Hematopoietic multipotent progenitor cell treated with erythropoietin and hydrocortisone succinate and interleukin-3 and kit ligand, for 6 days (in vitro differentiated cells): ENCODE measurements at regions not wholly inside any gene's neighbourhood (a gene's known extent, or its start where the extent isn't known, plus 50 kb on each side); places are given as distances from the start of the nearest gene placed in this dataset.
A peak's percentile ranks its signal among the peaks of the same experiment; 100 is the strongest.

Source experiments
- DNase-seq: peaks from one replicate; pipeline ENCODE4 v3.0.0-alpha.2; 2015

DNA sequence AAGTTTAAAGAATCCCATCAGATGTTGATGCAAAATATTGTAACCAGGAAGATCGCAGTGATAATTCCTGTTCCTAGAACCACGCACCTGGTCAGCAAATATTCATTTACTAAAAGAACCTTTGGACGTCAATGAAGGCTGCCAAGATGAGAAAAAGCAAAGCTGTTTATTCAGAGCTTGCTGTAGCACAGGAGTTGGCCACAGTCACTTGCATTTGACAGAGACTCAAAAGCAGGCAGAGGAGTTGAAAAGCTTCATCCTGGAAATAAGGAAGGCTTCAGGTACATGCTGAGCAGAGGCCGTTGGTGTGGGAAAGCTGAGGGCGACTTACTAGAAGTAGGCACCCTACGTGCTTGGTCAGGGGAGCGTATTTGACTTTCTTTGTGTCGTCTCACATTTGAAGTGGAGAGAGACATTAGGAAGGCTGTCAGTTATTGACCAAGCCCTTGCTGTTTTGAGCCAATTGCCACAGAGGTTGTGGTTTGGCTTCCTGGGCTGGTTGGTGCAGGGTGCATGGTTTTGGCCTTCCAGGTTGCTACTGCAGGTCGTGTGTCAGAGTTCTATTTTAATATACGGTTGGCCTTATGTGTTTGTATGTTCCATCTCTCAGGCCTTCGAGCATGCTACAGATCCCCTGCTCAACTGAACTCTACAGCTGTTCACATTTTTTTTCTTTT, 289.6 kb downstream of the METTL4 start:
- DNase-seq: no peak

DNA sequence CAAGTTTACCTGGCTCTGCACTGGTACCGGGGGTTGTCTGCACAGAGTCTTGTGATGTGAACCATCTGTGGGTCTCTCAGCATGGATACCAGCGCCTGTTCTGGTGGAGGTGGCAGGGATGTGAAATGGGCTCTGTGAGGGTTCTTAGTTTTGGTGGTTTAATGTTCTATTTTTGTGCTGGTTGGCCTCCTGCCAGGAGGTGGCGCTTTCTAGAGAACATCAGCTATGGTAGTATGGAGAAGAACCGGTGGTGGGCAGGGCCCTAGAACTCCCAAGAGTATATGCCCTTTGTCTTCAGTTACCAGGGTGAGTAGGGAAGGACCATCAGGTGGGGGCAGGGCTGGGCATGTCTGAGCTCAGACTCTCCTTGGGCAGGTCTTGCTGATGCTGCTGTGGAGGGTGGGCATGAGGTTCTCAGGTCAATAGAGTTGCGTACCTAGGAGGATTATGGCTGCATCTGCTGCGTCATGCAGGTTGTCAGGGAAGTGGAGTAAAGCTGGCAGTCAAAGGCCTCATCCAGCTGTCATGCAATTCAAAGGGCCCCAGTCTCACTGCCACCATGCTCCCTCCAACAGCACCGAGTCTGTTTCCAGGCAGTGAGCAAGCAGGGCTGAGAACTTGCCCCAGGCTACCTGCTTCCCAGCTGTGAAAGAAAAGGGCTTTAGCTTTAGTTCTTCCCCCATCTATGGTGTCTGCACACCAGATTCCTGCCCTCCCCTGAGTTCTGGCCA, 278.0 kb downstream of the METTL4 start:
- DNase-seq: no peak

- no peak for DNase-seq
Measured at GRCh38 chr18:2301316-2301715, 270.0 kb downstream of the METTL4 start.

DNA sequence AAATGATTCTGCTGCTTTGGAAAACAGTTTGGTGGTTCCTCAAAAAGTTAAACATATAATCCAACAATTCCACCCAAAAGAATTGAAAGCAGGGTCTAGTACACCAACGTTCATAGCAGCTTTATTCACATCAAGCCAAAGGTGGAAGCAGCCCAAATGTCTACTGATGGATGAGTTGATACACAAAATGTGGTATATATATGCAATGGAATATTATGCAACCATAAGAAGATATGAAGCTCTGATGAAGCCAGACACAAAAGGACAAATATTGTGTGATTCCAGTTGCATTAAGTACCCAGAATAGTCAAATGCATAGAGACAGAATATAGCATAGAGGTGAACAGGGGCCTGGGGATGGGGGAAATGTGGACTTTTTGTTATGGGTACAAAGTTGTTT, 269.3 kb downstream of the METTL4 start:
- no peak for DNase-seq

DNA sequence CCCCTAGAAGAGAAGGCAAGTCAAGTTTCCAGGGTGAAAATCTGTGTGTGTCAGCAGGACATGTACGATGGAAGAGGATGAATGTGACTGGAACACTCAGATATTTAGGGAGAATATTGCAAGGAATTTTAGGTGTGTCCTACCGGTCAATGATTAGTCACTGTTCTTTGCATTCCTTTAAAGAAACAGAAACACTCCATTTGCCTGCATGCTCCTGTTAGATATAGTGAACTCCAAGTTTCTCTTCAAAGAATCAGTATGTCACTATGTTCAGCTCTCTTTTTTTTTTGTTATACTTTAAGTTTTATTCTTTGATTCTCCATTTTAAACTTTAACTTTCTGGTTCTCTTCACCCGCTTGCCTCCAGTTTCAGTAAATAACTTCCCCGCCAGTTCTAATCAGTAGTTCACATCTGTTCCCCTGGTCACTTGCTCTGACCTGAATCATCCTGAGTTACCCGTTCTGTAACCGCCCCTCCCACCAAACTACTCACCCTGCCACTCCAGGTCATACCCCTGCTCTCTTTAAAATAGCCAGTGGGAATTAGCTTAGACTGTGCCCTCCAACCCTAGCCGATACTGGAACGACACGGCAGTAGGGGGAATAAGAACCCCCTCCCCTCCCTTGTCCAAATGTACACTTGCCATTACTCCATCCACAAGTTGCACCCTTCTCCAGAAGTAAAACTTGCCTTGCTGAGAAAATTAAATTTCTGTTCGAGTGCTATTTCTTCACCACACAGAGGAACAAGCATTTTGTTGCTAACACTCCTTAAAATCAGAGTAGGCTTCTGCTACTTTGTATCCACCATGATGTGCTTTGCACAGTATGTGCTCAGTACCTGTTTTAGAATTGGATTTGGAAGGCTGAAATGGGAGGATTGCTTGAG, 268.4 kb downstream of the METTL4 start:
- peak; percentile 32 for DNase-seq

DNA sequence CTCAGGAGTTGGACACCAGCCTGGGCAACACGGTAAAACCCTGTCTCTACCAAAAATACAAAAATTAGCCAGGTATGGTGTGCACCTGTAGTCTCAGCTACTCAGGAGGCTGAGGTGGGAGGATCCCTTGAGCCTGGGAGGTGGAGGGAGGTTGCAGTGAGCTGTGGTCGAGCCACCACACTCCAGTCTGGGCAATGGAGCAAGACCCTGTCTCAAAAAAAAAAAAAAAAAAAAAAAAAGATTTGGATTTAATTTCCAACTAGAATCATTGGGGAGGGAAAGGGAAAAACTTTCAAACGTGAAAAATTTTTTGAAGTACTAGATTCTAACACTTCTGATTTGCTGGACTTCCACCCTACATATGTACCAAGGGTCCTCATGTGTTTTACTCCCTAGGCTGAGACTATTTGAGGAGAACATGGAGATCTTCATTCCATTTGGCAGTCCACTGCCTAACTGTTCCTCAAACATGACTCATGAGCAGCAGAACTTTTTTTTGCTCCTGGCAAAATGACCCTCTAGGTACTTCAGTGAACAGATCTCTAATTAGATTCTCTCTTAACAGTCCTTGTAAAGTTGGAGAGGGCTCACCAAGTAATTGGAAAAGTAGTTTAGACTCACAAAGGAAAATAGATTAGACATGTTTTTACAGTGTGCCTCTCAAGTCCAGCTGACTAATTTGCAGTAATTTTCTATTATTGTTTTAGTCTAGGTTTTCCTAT, 267.6 kb downstream of the METTL4 start:
- no peak for DNase-seq

- DNase-seq: no peak
Measured at GRCh38 chr18:2304378-2305175, 266.7 kb downstream of the METTL4 start.

DNA sequence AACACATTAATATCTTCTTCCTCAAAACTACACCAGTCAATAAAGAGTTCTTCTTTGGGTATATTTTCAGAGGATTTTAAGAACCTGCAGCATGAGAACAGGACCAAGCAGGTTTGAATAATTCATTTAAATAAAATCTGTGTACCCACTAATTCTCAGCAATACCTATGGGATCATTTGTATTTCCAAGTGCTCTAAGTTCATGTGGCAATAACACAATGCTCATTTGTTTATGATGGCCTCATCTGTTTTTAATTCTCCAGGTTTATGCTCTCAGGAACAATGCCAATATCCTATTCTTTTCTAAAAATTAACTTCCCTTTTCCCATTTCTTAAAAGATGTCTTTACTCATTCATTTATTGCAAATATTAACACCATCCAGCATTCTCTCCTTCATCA, 264.7 kb downstream of the METTL4 start:
- no peak for DNase-seq

- DNase-seq: no peak
Measured at GRCh38 chr18:2310886-2311285, 260.4 kb downstream of the METTL4 start.

DNA sequence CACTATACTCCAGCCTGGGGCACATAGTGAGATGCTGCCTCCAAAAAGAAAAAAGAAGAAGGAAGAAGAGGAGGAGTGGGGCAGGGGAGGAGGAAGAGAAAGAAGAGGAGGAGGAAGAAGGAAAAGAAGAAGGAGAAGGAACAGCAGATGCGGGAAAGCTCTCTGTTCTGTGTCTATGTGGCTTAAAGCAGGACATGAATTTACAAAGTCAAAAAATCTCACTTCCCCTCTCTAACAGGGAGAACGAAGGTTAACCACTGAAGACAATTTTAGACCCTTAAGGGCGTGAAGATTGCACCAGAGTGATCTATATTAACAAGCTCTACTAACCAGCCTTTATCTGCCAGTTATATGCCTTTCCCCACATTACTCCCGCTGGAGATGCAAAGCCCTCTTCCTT, 258.9 kb downstream of the METTL4 start:
- DNase-seq: no peak

DNA sequence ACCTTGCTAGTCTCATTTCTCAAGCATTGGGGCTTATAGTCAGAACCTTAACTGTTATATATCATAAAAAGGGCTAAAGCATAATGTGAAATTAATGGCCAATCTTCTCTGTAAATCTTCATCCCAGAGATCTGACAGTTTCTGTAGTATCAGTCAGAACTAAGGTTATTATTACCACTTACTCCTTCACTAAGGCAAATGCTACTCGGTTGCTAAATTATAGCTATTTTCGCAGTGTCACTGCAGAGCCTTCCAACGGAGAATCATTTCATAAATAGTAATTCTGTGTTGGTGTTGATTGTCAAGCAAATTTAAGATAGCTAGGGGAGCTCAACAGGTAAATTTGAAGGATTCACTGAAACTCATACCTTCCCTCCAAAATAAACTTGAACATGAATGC, 258.0 kb downstream of the METTL4 start:
- DNase-seq: no peak

DNA sequence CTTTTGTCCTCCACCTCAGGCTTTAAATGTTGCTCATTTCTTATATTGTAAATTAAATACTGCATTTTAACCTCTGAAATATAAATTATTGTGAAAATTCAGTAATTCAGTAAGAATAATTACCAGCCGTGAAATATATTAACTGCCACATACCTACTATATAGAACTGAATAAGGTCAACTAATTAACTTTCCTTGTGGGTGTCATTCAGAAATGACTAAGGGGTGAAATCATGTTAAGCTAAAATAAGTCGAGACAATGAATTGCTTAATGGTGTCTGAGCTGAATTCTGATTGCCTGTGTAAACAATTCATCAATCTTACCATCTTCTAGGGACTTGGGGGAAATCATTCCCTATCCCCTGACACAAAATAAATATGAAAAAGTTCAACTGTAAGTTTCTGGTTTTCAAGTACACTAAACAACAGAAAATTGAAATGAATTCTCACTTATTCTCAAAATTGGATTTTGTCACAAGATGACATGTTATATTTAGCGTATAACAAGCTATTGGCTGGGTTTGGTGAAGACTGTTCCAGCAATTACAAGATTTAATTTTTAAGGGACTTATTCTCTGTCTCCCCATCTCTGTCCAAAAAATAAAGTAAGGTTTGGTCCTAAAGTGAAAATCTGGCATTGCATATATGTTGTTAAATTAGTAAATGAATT, 255.1 kb downstream of the METTL4 start:
- DNase-seq: no peak

DNA sequence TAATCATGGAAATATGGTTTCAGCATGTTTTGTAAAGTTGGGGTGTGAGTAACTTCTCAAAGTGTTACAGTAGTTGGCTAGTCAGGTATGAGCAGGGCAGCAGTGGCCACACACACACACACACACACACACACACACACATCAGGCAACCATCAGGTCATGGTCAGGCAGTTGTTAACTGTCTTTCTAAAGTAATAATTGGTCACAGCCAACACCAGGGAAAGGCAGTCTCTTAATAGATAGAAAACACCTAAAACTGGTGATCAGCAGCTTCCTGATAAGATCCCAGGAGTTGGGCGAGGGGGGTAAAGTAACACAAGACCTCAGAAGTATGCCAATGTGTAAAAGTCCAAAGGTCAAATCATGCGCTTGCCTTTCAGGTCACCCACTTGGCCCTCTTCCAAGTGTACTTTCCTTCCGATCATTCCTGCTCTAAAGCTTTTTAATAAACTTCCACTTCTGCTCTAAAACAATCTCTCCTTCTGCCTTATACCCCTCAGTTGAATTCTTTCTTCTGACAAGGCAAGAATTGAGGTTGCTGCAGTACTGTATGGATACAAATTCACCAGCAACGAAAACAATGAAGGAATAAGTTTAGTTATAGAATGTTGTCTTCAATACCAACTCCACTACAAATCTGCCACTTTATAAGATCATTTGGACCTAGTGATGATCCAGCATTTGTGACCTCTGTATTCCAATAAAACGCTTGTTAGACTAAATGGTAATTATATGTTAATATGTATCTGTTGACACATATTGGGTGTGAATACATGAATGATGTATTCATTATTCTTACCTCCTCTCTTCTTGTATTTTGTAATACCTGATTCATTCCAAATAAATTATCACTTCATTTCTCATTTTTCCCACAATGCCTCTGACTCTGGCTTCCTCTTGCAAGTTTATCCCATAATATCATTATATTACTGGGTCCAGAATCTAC, 254.3 kb downstream of the METTL4 start:
- no peak for DNase-seq

DNA sequence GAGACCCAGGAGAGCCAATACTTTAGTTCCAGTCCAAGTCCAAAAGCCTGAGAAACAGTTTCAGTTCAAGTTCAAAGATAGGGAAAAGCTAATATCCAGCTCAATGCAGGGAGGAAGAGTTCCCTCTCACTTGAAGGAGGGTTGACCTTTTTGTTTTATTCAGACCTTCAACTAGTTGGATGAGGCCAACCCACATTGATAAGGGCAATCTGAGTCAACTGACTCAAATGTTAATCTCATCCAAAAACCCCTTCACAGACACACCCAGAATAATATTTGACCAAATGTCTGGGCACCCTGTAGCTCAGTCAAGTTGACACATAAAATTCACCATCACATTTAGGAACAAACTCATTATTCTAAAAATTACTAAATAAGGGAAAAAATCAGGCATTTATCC, 246.8 kb downstream of the METTL4 start:
- DNase-seq: no peak

- DNase-seq: peak; percentile 58
Measured at GRCh38 chr18:2325308-2325849, 245.9 kb downstream of the METTL4 start.

DNA sequence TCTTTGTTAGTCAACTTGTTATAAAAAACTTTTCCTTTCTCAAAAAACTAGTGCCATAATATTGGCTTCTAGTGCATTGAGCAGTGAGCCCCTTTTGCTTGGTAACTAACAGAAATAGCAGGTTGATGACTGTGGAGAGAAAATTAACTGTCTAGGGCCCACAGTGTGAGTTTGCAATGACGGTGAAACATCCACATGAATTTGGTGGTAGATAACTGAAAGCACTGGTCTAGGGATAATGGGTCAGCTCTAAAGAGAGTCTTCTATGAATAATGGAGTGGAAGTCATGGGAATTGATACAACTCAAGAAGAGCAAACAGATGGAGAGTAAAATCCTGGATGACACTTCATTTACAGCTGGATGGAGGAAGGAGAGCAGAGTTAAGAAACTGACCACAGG, 245.4 kb downstream of the METTL4 start:
- DNase-seq: no peak

- DNase-seq: no peak
Measured at GRCh38 chr18:2326999-2327398, 244.3 kb downstream of the METTL4 start.

GRCh38 chr18:2330764-2331163, 240.5 kb downstream of the METTL4 start:
- no peak for DNase-seq

DNA sequence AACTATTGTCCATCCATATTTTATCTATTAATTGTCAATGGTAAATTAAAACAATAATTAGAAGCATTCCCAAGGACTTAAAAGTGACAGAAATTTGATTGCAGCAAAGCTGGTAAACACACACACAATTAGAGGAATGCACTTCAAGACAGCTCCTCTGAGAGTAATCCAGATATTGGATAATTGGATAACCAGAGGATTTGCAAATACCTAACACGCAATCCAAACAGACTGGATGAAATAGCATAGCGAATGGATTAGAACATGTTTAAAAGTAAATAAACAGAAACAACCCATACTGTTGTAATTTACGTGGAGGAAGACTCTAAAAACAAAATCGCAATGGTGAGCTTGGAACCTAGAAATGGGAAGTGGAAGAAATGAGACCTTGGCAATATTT, 239.8 kb downstream of the METTL4 start:
- no peak for DNase-seq
